ENCODE measurements at regions not wholly inside any gene's neighbourhood (a gene's known extent, or its start where the extent isn't known, plus 50 kb on each side); places are given as distances from the start of the nearest gene placed in this dataset.

DNA sequence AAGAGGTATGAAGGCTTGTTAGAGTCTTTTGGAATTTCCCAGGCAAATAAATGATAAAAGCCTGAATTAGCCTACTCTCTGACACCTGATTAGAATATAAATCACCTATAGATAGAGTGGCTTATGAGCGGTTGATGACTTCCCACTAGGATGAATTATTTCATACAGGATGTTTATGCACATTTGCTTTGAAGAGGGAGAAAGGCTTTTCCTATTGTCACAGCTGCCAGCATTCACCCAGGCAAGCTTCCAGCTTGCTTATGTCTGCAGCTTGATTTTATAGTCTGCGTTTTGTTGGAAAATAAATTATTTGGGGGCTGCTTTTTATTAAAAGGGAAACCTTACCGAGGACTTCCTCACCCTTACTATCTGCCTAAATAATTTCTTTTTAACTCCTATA, 51.3 kb upstream of the EIF2S2 start:
- DNase-seq (ENCODE audit: low read depth): no peak

DNA sequence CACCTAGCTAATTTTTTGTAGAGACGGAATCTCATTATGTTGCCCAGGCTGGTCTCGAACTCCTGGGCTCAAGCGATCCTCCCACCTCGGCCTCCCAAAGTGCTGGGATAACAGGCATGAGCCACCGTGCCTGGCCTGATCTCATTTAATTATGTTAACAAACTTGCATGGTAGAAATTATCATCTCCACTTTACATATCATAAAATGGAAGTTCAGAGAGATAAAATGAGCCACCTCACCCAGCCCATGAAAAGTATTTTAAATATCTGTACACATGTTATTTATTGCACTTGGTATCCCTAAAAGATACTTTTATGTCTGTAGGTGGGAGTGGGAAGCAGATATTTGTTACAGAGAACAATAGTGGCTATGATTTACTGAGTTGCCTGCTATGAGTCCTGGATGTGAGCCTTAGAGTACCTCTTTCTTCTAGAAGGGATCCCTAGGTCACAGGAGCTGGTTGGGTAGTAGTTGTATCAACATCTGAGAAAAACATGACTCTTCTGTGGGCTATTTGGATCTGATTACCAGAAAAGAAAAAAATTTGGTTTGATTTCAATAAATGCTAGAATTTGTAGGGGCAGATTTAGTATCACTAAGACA, 52.4 kb upstream of the EIF2S2 start:
- peak; percentile 2 for DNase-seq (ENCODE audit: low read depth)

DNA sequence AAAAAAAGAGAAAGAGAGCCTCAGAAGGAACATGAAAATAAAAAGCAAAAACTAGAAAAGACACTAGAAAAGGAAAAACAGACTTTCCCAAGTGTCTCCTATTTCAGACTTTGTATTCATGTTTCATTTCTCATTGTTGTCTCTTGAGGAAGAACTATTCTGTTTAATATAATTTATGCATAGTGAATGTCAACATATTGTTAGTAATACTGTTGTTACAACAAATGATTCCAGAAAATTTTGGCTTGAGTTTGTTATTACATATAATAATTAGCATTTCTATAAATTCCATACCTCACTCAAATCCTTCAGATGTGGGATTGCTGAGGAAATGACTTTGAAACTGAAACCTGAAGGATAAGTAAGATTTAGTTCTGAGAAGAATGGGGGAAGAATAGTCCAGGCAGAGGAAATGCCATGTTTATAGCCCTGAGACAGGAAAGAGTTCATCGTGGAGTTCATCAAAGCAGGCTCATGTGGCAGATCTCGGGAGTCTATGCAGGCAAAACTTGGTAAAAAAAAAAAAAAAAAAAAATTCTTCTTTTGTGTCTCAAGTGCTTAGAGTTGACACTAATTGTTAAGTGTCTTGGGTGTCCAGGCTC, 53.1 kb upstream of the EIF2S2 start:
- peak; percentile 50 for DNase-seq (ENCODE audit: low read depth)

DNA sequence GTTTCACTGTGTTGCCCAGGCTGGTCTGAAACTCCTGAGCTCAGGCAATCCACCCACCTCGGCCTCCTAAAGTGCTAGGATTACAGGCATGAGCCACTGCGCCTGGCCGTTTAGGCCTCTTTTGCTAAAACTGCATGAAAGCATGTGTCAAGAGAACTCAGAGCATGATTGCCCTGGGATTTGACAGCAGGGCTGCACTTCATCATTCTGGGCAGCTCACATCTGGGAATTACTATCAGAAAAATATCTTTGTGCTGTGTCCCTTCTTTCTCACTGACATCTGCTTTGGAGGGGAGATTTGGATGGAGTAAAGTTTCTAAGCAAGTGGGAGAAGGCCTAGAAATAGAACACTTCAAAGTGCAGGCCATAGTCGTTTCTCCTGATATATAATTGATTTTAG, 59.6 kb upstream of the EIF2S2 start:
- DNase-seq (ENCODE audit: low read depth): no peak

DNA sequence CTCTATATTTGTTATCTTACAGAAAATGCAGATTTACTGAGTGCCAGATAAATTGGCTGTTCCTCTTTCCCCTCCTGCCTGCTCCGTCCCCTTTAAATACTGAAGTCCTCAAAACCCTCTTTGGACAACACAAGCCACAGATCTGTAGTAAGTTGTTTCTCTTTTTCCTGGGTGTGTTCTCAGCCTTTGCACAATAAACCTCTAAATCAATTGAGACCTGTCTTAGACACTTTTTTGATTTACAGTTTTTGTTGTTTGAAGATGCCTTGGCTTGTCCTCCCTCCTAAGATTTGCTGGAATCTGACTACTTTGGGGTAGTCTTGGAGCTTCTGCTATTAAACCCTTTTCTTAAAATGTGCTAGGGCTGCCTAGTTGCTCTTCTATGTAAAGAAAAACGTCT, 60.9 kb upstream of the EIF2S2 start:
- no peak for DNase-seq (ENCODE audit: low read depth)

DNA sequence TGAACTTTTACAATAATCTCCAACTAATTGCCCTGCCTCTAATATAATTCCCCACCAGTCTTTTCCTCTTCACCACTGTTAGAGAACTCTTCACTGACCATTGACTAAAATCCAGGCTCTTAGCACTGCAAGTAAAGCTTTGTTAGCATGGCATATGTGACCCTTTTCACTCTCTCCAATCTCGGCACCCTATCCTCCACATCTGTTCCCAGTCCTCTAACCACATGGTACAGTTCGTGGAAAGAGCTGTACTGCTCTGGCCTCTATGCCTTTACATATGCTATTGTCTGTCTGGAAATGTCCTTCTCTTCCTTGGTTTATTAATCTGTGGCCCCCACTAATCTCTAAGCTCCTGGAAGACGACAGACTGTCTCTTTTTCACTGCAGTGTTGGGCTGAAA, 63.0 kb upstream of the EIF2S2 start:
- DNase-seq (ENCODE audit: low read depth): no peak

DNA sequence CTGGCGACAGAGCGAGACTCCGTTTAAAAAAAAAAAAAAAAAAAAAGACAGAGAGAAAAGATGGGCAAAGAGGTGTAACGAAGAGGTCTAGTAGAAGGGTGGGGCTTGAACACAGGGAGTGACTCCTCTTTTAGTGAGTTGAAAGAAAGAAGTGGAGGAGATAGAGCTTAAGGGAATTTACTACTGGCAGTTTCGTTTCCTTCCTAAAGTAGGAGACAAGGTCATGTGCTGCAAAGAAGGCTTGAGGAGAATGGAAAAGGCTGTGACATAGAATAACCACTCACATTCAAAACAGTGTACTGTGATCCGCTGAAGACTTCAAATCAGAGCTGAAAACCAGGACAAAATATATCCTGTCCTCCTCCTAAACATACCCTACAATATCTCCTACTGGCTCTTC, 63.8 kb upstream of the EIF2S2 start:
- no peak for DNase-seq (ENCODE audit: low read depth)

DNA sequence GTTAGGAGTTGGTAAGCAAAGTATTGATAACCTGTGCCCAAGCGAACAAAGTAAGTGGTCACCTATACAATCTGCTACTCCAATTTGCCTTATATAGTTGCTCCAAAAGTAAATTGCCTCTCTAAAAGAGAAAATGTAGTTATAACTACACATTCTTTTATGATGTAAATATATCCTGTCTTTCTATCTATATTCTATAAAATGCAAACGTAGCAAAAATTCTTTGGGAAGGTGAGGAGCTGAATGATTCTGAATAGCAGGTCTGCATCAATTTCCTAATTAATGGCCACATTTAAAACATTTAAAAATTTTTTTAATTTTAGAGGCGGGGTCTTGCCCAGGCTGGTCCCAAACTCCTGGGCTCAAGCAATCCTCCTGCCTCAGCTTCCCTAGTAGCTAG, 64.2 kb upstream of the ASIP start:
- no peak for DNase-seq (ENCODE audit: low read depth)

DNA sequence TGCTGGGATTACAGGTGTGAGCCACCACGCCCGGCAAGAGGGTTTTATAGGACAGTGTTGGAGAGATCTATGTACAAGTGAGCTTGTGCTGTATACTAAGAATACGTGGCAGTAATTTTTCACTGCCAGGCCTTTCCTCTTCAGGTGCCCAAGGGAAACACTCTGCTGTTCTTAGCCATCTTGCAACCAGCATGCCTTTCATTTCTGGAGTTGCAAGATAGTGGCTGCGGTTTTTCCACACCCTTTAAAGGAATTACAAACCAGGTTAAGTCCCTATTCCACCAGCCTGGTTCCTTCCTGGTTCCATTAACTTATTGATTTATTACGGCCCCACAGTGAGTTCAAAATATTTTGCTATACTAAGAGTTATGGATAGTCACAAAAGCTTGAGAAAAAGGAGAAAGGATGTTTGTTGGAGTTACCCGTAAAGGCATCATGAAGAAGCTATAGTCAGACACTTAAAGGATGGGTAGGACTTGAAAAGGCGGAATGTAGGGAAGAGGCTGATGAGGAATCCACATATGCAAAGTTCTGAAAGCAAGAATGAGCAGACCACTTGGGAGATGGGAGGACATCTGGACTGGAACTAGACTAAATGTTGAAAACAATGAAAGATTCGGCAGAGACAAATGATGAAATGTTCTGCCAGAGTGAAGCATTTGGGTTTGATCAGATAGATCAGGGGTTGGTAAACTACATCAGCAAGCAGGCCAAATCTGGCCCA, 61.4 kb upstream of the ASIP start:
- DNase-seq (ENCODE audit: low read depth): peak; percentile 45

DNA sequence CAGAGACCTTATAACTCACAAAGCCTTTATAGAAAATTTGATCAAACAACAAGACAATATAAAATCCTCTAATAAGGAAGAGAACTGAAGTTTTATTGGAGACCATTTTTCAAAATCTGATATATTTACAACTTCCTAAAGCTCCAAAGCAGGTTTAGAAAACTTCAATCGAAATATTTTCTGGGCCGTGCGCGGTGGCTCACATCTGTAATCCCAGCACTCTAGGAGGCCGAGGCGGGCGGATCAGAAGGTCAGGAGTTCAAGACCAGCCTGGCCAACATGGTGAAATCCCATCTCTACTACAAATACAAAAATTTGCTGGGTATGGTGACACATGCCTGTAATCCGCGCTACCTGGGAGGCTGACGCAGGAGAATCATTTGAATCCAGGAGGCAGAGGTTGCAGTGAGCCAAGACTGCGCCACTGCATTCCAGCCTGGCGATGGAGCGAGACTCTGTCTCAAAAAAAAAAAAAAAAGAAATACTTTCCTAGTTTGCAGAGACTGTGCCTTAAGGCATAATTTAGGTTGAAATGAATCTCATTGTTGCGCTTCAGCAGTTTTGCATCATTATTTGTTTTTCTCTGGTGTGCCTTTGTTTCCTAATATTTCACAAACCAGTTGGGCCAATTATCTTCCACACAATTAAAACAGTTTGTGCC, 60.6 kb upstream of the ASIP start:
- DNase-seq (ENCODE audit: low read depth): peak; percentile 89

DNA sequence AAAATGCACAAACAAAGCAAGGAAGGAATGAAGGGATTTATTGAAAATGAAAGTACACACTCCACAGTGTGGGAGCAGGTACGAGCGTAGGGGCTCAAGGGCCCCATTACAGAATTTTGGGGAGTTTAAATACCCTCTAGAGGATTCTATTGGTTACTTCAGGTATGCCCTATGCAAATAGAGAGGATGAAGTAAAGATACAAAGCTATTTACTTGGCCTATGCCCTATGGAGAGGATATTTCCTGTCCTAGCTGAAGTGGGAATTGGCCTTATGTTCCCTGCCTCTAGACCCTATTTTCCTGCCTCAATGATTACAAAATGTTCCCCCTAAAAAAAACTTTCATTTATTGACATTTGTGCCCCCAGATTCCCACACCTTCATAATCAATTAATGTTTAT, 59.7 kb upstream of the ASIP start:
- DNase-seq (ENCODE audit: low read depth): no peak

DNA sequence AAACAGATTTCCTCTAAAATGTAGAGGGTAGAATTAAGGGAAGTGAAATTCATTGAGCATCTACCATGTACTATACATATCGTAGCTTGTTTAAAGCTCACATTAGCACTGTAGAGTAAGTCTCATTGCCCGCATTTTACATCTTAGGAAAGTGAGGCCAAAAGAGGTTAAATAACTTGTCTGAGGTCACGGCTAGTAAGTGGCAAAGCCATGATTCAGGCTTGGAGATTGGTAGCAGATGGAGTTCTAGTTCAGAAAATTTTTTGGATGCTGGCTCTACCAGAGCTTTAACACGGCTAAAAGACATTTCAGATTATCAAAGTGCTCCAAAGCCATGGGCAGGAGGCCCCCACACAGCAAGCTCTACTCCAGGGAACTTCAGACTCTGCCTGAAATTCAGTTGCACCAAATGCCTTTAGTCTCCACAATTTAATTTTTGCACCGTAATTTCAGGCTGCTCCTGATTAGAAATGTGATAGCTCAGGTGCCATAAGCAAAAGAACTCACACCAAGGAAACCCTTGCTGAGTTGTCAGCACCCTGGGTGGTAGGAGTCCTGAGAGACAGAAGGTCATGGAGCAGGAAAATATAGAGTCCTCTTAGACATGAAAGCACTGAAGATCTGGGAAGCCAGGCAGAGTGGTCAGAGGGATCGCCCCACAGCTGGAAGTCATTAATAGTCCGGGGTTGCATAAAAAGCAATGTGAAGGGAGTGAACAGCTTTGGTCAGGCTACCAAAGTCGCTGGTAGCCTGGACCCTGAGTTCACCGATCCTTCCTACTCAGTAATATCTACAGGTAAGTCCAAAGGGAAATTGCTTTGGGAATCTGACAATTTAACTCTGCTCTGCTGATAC, 55.2 kb upstream of the ASIP start:
- peak; percentile 73 for DNase-seq (ENCODE audit: low read depth)

DNA sequence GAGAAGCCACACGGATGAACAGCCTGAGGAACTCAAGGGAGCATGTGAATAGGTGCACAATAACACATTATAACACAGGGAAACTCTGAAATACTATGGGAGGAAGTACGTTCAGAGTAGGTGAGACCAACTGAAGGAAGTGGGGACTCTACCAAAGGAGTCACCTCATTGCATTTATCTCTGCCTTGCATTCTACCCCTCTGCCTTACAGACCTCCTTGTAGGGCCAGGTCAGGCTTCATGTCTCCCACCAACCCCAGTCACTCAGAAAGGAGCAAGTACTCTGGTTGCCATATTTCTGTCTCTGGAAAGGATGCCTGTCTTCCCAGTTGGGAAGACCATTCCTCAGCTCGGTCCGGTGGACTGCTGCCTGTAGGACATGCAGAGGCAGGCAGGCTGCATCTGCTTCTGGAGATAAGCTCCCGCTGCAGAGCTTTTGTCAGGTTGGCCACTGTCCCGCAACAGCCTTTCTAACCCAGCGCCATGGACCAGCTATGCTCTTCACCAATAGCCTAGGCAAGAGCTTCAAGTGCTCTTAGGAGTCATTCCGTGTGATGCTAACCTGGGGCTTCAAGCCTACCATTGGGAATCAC, 51.6 kb upstream of the ASIP start:
- no peak for DNase-seq (ENCODE audit: low read depth)

DNA sequence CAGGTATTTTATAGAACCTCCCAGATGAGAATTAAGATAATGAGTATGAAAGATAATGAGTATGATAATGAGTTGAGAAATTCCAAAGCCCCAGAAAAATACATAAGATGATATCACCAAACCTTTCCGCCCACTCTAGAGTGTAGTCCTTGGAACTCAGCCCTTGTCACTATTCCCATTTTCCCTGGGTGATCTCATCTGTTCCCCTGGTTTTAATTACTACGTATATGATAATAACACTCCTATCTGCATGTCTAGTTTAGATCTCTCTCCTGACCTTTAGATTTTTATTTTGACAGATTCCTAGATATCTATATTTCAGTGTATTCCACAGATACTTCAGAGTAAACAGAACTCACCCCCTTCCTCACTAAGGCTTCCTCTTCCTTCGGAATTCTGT, 51.0 kb upstream of the ASIP start:
- no peak for DNase-seq (ENCODE audit: low read depth)

DNA sequence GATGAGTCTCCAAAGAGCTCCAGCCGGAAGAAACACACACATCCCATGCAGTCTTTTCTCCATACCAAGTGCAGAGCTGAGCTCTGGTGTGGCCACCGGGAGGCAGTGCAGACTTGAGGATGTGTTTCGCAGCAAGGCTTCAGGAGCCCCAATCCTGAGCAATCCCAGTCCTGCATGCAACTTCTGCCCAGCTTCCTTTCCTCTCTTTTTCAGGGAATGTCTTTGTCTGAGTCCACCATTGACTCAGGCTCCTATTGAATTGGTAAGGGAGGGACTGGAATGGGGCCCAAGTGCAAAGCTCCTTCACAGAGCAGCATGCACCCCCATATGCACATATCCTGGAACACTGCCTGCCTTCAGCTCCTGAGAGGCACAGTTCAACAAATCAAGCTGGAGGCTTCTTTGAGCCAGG, 50.5 kb upstream of the ASIP start:
- DNase-seq (ENCODE audit: low read depth): peak; percentile 85
